HG03108 (cell line): ENCODE measurements at regions not wholly inside any gene's neighbourhood (a gene's known extent, or its start where the extent isn't known, plus 50 kb on each side); places are given as distances from the start of the nearest gene placed in this dataset.

ENCODE experiments used
- ATAC-seq: cut with Tn5 transposase; IDR thresholded peaks from one replicate; pipeline ENCODE4 v1.9.1; 2021; ENCODE audit warnings: moderate library complexity; ENCODE audit not compliant: unreplicated experiment

DNA sequence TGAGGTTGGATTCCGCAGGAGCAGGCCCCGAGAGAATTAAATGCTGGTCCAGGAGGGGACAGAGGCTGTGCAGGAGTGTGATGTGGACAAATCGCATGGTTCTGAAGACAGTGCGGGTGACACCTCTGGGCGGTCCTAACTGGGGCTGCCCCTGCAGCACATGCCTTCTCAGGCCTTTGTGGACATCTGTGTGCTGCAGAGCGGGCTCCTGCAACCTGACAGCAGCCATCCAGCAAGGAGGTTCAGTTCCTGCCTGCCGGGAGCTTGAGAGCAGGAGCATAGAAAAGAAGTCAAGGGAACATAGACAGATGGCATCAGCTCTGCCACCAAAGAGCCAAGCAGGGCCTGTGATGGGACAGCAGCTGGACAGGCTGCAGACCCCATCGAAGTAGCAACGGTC is 135.9 kb upstream of the PPP2R2D start:
- no peak for ATAC-seq

DNA sequence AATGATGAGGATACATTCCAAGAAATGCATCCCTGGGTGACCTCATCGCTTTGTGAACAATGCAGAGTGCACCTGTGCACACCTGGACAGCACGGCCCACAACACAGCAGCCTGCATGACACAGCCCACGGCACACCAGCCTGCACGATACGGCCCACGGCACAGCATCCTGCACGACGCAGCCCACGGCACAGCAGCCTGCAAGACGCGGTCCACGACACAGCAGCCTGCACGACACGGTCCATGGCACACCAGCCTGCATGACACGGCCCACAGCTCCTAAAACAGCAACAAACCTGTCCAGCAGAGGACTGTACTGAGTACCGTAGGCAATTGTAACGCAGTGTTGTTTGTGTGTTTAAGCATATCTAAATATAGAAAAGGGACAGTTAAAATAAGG is 134.7 kb upstream of the PPP2R2D start:
- no peak for ATAC-seq

- no peak for ATAC-seq
Observed at GRCh38 chr10:131767716-131768115, 133.1 kb upstream of the PPP2R2D start.

DNA sequence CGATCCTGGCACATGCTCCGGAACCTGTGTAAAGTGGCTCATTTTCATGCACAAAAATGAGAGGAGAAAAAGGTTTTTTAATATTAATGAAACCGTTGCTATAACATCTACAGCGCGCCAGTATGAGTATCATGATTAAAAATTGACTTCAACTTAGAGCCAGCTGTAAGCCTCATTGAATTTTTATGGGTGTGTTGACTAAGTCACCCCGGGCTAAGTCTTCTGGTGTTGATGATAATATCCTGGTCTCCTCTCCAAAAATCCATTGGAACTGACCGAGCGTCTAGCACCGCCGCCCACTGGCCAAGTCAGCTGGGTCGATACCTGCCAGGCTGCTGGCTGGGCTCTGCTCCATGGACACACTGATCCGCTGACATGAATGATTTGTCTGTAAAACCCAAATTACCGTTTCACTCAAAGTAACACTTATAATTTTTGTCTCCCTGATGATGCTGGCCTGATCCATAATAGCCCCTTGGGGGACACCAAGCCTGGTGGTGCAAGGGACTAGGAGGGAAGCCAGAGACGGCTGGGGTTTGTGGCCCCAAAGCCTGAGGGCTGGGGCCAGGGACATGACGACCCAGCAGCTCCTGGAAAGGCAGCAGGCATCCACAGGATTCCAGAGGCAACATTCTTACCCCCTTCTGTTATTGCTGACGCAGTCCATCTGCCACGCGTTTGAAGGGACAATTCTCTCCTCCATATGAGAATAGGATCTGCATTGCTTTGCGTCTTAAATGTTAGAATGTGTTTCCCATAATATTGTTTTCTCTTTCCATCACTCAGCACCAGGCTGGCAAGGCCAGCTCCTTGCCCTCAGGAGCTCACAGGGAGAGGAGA is 131.0 kb upstream of the PPP2R2D start:
- no peak for ATAC-seq

DNA sequence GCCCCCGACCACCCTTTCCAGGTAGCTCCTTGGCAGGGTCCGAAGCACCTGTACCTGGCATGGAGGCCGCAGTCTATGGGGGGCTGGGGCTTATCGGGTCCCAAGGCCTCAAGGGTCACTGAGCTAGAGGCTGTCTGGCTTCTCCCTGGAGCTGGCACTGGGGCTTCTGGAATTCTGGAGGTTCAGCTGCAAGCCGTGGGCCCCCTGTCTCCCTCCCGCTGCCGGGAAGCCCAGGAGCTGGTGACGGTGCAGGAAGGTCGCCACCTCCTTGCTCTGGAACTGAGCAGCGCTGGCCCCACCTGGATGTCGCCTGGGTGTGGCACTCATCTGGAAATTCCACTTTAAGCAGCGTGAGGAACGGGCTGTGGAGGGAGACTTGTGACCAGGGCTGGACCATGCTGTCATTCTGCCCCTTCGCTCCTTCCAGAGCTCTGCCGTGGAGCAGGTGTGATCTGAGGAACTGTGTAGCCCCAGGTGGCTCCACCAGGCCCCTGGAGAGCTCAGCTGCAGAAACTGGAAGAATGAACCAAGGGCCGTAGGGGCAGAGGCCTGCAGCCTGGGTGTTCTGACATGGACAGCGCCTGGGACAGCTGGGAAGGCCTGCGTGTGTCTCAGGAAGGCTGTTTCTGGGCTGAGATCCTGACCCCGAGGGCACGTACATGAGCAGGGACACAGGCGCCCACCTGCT is 129.7 kb upstream of the PPP2R2D start:
- ATAC-seq = no peak

DNA sequence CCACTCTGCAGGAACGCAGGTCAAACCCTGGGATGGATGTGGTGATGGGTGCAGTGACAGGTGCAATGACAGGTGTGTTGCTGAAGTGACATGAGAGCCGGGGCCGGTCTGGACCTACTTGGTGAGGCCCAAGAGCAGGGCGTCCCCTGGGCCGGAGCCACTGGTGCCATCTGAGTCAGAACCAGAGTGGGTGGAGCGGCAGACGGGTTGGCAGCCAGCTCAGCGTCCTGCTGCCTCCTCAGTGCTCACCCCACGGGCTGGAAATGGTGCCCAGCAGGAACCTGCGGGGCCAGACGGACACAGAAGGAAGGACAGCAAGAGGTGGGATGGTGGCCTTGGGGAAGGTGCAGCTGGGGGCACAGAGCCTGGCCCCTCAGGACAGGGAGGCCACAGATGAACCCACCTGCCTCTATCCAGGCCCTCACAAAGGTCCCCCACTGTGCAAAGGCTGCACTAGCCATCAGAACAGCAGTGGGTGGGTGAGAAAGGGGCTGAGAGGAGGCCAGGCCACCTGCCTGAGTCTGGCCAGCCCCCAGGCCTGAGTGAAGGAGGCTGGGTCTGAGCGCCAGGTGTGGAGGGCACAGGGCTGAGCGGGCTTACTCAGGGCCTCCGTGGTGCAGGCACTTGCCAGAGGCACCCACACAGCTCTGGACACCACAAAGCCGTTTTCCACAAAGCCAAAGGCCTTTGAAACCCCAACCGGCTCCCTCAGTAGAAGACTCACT is 129.0 kb upstream of the PPP2R2D start:
- no peak for ATAC-seq

GRCh38 chr10:131772441-131772840 is 128.4 kb upstream of the PPP2R2D start:
- ATAC-seq = no peak

DNA sequence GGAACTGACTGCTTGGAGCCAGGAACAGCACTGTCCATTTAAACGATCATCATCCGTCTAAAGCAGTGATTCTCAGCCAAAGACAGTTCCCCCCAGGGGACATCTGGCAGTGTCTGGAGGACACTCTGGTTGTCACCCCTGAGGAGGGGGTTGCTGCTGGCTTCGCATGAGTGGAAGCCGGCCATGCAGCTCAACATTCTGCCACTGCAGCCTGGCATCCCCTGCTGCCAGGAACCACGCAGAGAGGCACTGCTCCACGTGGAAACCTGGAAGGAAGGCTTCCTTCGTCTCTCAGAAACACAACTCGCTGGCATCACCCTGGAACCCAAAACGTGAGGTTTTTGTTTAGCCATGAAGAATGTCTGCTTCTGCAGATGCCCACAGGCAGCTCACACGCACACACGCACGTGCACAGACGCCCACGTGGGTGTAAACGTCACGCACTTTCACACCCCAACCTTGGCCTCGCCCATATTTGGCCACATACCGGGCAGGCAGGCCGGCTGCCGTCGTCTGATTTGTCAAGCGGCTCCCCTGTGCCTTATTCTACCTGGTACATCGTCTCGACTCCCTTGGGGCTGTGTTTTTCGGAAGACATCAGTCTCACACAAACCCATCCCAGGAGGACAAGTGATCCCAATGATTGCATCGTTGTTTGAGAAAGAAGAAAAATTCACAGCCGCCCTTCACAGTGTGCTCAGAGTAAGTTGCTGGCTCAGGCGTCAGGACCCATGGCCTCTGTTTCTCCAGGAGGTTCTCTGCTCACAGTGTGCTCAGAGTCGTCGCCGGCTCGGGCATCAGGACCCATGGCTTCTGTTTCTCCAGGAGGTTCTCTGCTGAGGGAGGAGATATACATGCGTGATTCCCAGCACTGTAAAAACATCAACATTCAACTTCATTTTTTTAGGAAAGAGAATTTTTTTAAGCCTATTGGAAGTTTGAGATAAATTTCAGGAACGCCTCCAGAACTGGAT is 127.2 kb upstream of the PPP2R2D start:
- no peak for ATAC-seq

- ATAC-seq = no peak
Observed at GRCh38 chr10:131774681-131775085, 126.1 kb upstream of the PPP2R2D start.

DNA sequence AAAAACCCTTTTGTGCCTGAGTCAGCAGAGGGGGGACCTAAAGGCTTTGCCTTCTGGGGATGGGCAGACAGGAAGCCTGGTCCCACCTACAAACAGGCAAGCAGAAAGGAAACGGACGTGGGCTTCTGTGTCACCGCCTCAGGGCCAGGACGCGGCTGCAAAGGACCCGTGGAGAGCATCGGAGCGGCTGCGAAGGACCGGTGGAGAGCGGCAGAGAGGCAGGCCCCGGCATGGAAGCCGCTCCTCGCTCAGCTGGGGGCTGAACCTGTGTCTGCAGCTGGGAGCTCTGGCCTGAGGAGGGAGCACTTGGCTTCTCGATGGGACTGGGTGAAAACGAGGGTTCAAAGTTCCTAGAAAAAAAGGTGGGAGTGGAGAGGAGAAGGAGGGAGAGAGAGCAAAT is 125.4 kb upstream of the PPP2R2D start:
- no peak for ATAC-seq

GRCh38 chr10:131775833-131776232 is 125.0 kb upstream of the PPP2R2D start:
- no peak for ATAC-seq

- ATAC-seq = no peak
Observed at GRCh38 chr10:131776496-131776895, 124.3 kb upstream of the PPP2R2D start.

- ATAC-seq = no peak
Observed at GRCh38 chr10:131777162-131777561, 123.6 kb upstream of the PPP2R2D start.

- no peak for ATAC-seq
Observed at GRCh38 chr10:131777921-131778320, 122.9 kb upstream of the PPP2R2D start.

- no peak for ATAC-seq
Observed at GRCh38 chr10:131778385-131778784, 122.4 kb upstream of the PPP2R2D start.

DNA sequence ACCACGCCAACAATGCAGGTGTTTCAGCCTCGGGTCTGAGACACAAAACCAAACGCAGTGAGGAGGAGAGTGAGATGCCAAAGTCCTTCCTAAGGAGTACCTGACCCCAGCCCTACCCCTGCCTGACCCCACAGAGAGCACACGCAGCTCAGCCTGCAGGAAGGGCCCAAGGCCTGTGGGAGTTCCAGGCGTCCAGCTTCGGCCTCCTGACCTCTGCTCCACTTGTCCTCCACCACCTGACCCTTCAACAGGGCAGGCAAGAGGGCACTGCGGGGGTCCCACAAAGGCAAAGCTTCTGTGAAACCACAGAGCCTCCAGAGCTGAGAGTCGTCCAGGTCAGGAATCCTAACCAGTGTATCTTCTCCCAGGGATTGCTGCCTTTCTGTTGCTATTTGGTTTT is 122.0 kb upstream of the PPP2R2D start:
- no peak for ATAC-seq

GRCh38 chr10:131779661-131780394 is 121.0 kb upstream of the PPP2R2D start:
- no peak for ATAC-seq

GRCh38 chr10:131781076-131781475 is 119.7 kb upstream of the PPP2R2D start:
- no peak for ATAC-seq

GRCh38 chr10:131781791-131782190 is 119.0 kb upstream of the PPP2R2D start:
- no peak for ATAC-seq
